Endothelial cell of umbilical vein (primary cell): ENCODE measurements at regions not wholly inside any gene's neighbourhood (a gene's known extent, or its start where the extent isn't known, plus 50 kb on each side); places are given as distances from the start of the nearest gene placed in this dataset.

Experiments
- BruUV-seq: library from RNA; stranded (reverse); fragments of 400-500 nt; replicated peaks from 2 replicates; lab custom pipeline; 2021; lab: Mats Ljungman, UMichigan
- CTCF ChIA-PET: fragments of 300-600, 350-600 bp; sonication (Branson Sonifier 250); formaldehyde crosslinking; loops from one replicate; lab custom pipeline; 2021; ENCODE audit warnings: antibody characterized with exemption, inconsistent platforms; lab: Charles Lee
- POLR2A ChIA-PET: fragments of 300-600, 350-600 bp; sonication (Branson Sonifier 250); formaldehyde crosslinking; loops from one replicate; lab custom pipeline; 2021; ENCODE audit warnings: antibody characterized with exemption, inconsistent platforms; lab: Charles Lee
- DNase-seq: peaks from one replicate; pipeline ENCODE4 v3.0.0-alpha.2; 2011; ENCODE audit warnings: low read depth, low spot score
- FAIRE-seq: peaks from 2 replicates; lab custom pipeline; 2011; peaks lifted over from hg19 to GRCh38; lab: Jason Lieb, UNC
- H2AFZ ChIP-seq: 2 replicates; pipeline ENCODE4 v1.6.0; 2012; ENCODE audit warnings: low read depth, low read length, control low read depth, inconsistent platforms
- H3K27ac ChIP-seq: 2 replicates; pipeline ENCODE4 v1.5.1; 2011; ENCODE audit warnings: low read depth, mild to moderate bottlenecking, control low read depth, low read length, moderate library complexity; ENCODE audit not compliant: insufficient read depth
- H3K27me3 ChIP-seq, 2 experiments: 2 replicates each; pipeline versions ENCODE4 v1.6.0 to v1.6.1; 2011; ENCODE audit warnings: low read length in 2 of 2, mixed read lengths in 1 of 2; ENCODE audit not compliant: control insufficient read depth in 2 of 2, insufficient read depth in 2 of 2
- H3K36me3 ChIP-seq, 2 experiments: 2 replicates in 1 of 2; 3 replicates in 1 of 2; pipeline ENCODE4 v1.5.1; 2011; ENCODE audit warnings: low read length in 2 of 2, mild to moderate bottlenecking in 1 of 2, moderate library complexity in 1 of 2; ENCODE audit not compliant: control insufficient read depth in 2 of 2, insufficient read depth in 2 of 2; ENCODE audit errors: extremely low read depth in 1 of 2
- H3K4me1 ChIP-seq: 3 replicates; pipeline ENCODE4 v1.5.1; 2011; ENCODE audit warnings: mild to moderate bottlenecking, low read length; ENCODE audit not compliant: control insufficient read depth, insufficient read depth; ENCODE audit errors: extremely low read depth
- H3K4me2 ChIP-seq: 2 replicates; pipeline ENCODE4 v1.6.1; 2011; ENCODE audit warnings: low read length, control low read depth, mixed read lengths; ENCODE audit not compliant: insufficient read depth
- H3K4me3 ChIP-seq, 3 experiments: fragments of 200-600 bp in 1 of 3; sonication (generic), shearing (Covaris generic) in 1 of 3; replicated peaks in 1 of 3; 2 replicates each; pipeline ENCODE4 v1.5.1; 2011 to 2016; ENCODE audit warnings: control low read depth in 3 of 3, low read length in 3 of 3, mild to moderate bottlenecking in 2 of 3, inconsistent platforms in 1 of 3, low read depth in 1 of 3, moderate library complexity in 1 of 3; ENCODE audit not compliant: insufficient read depth in 1 of 3
- H3K79me2 ChIP-seq: 2 replicates; pipeline ENCODE4 v1.6.0; 2012; ENCODE audit warnings: low read length, inconsistent platforms; ENCODE audit not compliant: control insufficient read depth, insufficient read depth
- H3K9ac ChIP-seq: replicated peaks from 2 replicates; pipeline ENCODE3; 2011; ENCODE audit warnings: low read length, control low read depth; ENCODE audit not compliant: insufficient read depth; ENCODE audit errors: extremely low read depth
- H3K9me1 ChIP-seq: replicated peaks from 3 replicates; pipeline ENCODE4 v1.6.0; 2011; ENCODE audit warnings: mild to moderate bottlenecking, low read length; ENCODE audit not compliant: control insufficient read depth, insufficient read depth; ENCODE audit errors: extremely low read depth
- H3K9me3 ChIP-seq: replicated peaks from 2 replicates; pipeline ENCODE4 v1.5.1; 2012; ENCODE audit warnings: low read length, inconsistent platforms; ENCODE audit not compliant: control insufficient read depth, insufficient read depth
- H4K20me1 ChIP-seq: replicated peaks from 2 replicates; pipeline ENCODE3; 2011; ENCODE audit warnings: mild to moderate bottlenecking, low read length; ENCODE audit not compliant: control insufficient read depth, insufficient read depth; ENCODE audit errors: extremely low read depth
- CTCF ChIP-seq, 2 donors: IDR thresholded peaks; 1 replicate in 1 of 2; 2 replicates in 1 of 2; pipeline ENCODE4 v1.5.1; 2011; ENCODE audit warnings: low read length in 2 of 2, mild to moderate bottlenecking in 2 of 2, moderate library complexity in 2 of 2, control low read depth in 1 of 2, inconsistent platforms in 1 of 2, low read depth in 1 of 2; ENCODE audit not compliant: insufficient read depth in 1 of 2; ENCODE audit errors: extremely low read depth in 1 of 2
- EZH2 ChIP-seq: IDR thresholded peaks from 2 replicates; pipeline ENCODE4 v1.6.1; 2012; ENCODE audit warnings: borderline replicate concordance, low read depth, mild to moderate bottlenecking, moderate library complexity, low read length, inconsistent platforms; ENCODE audit not compliant: severe bottlenecking
- FOS ChIP-seq: IDR thresholded peaks from 2 replicates; pipeline ENCODE4 v1.6.1; 2011; ENCODE audit warnings: mild to moderate bottlenecking, low read length, moderate library complexity, borderline replicate concordance; ENCODE audit not compliant: insufficient read depth
- GATA2 ChIP-seq: IDR thresholded peaks from 2 replicates; pipeline ENCODE4 v1.7.0; 2011; ENCODE audit warnings: low read depth, mild to moderate bottlenecking, moderate library complexity, mixed read lengths, low read length; ENCODE audit not compliant: insufficient read length, insufficient read depth
- JUN ChIP-seq: IDR thresholded peaks from 2 replicates; pipeline ENCODE4 v1.6.1; 2011; ENCODE audit warnings: borderline replicate concordance, low read depth; ENCODE audit not compliant: insufficient read length, insufficient read depth
- MAX ChIP-seq: IDR thresholded peaks from 2 replicates; pipeline ENCODE4 v1.6.1; 2011; ENCODE audit not compliant: insufficient read depth, insufficient read length
- MYC ChIP-seq: IDR thresholded peaks from one replicate; pipeline ENCODE4 v1.6.1; 2011; ENCODE audit warnings: mild to moderate bottlenecking, low read depth, low read length
- POLR2A ChIP-seq: IDR thresholded peaks from 2 replicates; pipeline ENCODE4 v1.6.1; 2012; ENCODE audit warnings: low read depth, mild to moderate bottlenecking, control low read depth, low read length
- POLR2AphosphoS5 ChIP-seq: IDR thresholded peaks from 2 replicates; pipeline ENCODE4 v1.6.1; 2012; ENCODE audit warnings: low read depth, mild to moderate bottlenecking, control low read depth, low read length, moderate library complexity; ENCODE audit not compliant: insufficient read depth
- dilution Hi-C: fragments of 300-500 bp; cut with MboI; formaldehyde crosslinking; loops from one replicate; pipeline ENCODE4 v1.15.0; 2019; ENCODE audit warnings: low sequenced_read_pairs; ENCODE audit not compliant: extremely low pct_ligation_motif_present
- intact Hi-C: fragments of 100-400 bp; cut with micrococcal nuclease; formaldehyde crosslinking; loops from one replicate; pipeline ENCODE4 v1.10.0; 2022

- H3K36me3 ChIP-seq, result no peaks in the 10 kb centered on the region
- no peak for TF ChIP-seq EZH2
- TF ChIP-seq FOS, result no peak
- TF ChIP-seq POLR2A, result no peak
- no peak for TF ChIP-seq MYC
- H3K4me3 ChIP-seq, result no peak overlapping the region
- no TSS peak for BruUV-seq
- intact Hi-C loops (no loop called here), dilution Hi-C loops (no loop called here)
- H2AFZ ChIP-seq, result no peak overlapping the region
- no peaks in the 10 kb centered on the region for H3K9me3 ChIP-seq
- no peak overlapping the region for H3K4me2 ChIP-seq
- H3K9ac ChIP-seq, result no peak overlapping the region
- H3K79me2 ChIP-seq, result no peaks in the 10 kb centered on the region
- ChIA-PET POLR2A (no interaction called here), CTCF (no interaction called here)
- FAIRE-seq (no peak), DNase-seq (no peak)
- no peaks in the 10 kb centered on the region for H3K27me3 ChIP-seq
- no peaks in the 10 kb centered on the region for H3K4me1 ChIP-seq
- H3K27ac ChIP-seq, result no peak overlapping the region
- no peaks in the 10 kb centered on the region for H4K20me1 ChIP-seq
- no peaks in the 10 kb centered on the region for H3K9me1 ChIP-seq
Measured at GRCh38 chrX:121179972-121180371, 132.6 kb downstream of the GLUD2 start.

- CTCF ChIA-PET, result no interaction called here
- FAIRE-seq, result no peak
Measured at GRCh38 chrX:121191779-121192178, 144.4 kb downstream of the GLUD2 start.

More at GRCh38 chrX:121191779-121192178, 144.4 kb downstream of the GLUD2 start:
- Histone ChIP-seq H3K79me2 (no peaks in the 10 kb centered on the region), H3K36me3 (no peaks in the 10 kb centered on the region), H3K27ac (no peak overlapping the region), H3K9me1 (no peaks in the 10 kb centered on the region), H3K27me3 (no peaks in the 10 kb centered on the region), H2AFZ (no peak overlapping the region), H3K4me1 (no peaks in the 10 kb centered on the region), H3K4me3 (no peak overlapping the region), H3K9ac (no peak overlapping the region), H3K9me3 (no peaks in the 10 kb centered on the region), H3K4me2 (no peak overlapping the region), H4K20me1 (no peaks in the 10 kb centered on the region)
- POLR2A ChIA-PET, result no interaction called here
- no peak for DNase-seq
- intact Hi-C loops, result no loop called here
- BruUV-seq, result no TSS peak
- no peak for TF ChIP-seq POLR2A
- no peak for TF ChIP-seq FOS
- TF ChIP-seq GATA2, result no peak
- TF ChIP-seq CTCF (IDR thresholded peaks at IDR 0.05; ENCODE audit: extremely low read depth in 1 of 2, insufficient read depth in 1 of 2, low read depth in 1 of 2, low read length in 2 of 2), result no peak
- no peak for TF ChIP-seq MAX
- TF ChIP-seq MYC, result no peak
- TF ChIP-seq JUN, result no peak
- TF ChIP-seq POLR2AphosphoS5, result no peak
- dilution Hi-C loops, result no loop called here
